H1 (cell line): ENCODE measurements at regions not wholly inside any gene's neighbourhood (a gene's known extent, or its start where the extent isn't known, plus 50 kb on each side); places are given as distances from the start of the nearest gene placed in this dataset.

ENCODE experiments used
- CTCF ChIP-seq, 3 experiments: IDR thresholded peaks; 1 replicate in 2 of 3; 2 replicates in 1 of 3; pipeline versions ENCODE4 v1.5.1 to v1.6.1; 2011; ENCODE audit warnings: low read length in 3 of 3, mild to moderate bottlenecking in 3 of 3, inconsistent platforms in 2 of 3, low read depth in 1 of 3, moderate library complexity in 1 of 3; ENCODE audit not compliant: insufficient read depth in 1 of 3; ENCODE audit errors: control extremely low read depth in 1 of 3
- GABPA ChIP-seq: IDR thresholded peaks from 2 replicates; pipeline ENCODE4 v1.6.1; 2011; ENCODE audit warnings: mild to moderate bottlenecking, low read length, moderate library complexity, borderline replicate concordance; ENCODE audit not compliant: insufficient read depth
- GTF2F1 ChIP-seq: IDR thresholded peaks from 2 replicates; pipeline ENCODE4 v1.6.1; 2012; ENCODE audit warnings: low read depth, low read length, improper control_type of control experiment, borderline replicate concordance
- HDAC2 ChIP-seq, 2 experiments: fragments of 300-600 bp in 1 of 2; sonication (generic) in 1 of 2; IDR thresholded peaks; 2 replicates each; pipeline ENCODE4 v1.6.1; 2011 to 2012; ENCODE audit warnings: low read depth in 2 of 2, low read length in 2 of 2, mild to moderate bottlenecking in 2 of 2, moderate library complexity in 2 of 2, borderline replicate concordance in 1 of 2, inconsistent platforms in 1 of 2
- MAX ChIP-seq: IDR thresholded peaks from 2 replicates; pipeline ENCODE4 v1.6.1; 2012; ENCODE audit warnings: inconsistent platforms
- NRF1 ChIP-seq: IDR thresholded peaks from 2 replicates; pipeline ENCODE4 v1.6.1; 2011; ENCODE audit warnings: mild to moderate bottlenecking, low read depth, low read length, improper control_type of control experiment
- PHF8 ChIP-seq: fragments of 200-600 bp; sonication (generic); conservative IDR thresholded peaks from 2 replicates; pipeline ENCODE4 v1.7.1; 2012; ENCODE audit warnings: low read depth, mild to moderate bottlenecking, inconsistent platforms, low read length, moderate library complexity
- POLR2A ChIP-seq, 2 experiments: IDR thresholded peaks; 1 replicate in 1 of 2; 2 replicates in 1 of 2; pipeline ENCODE4 v1.6.1; 2011; ENCODE audit warnings: low read depth in 2 of 2, low read length in 2 of 2, mild to moderate bottlenecking in 2 of 2; ENCODE audit errors: control extremely low read depth in 1 of 2
- POLR2AphosphoS5 ChIP-seq: IDR thresholded peaks from 2 replicates; pipeline ENCODE4 v1.6.1; 2011; ENCODE audit warnings: low read depth, low read length
- POU5F1 ChIP-seq: IDR thresholded peaks from 2 replicates; pipeline ENCODE4 v1.6.1; 2011; ENCODE audit warnings: low read depth, mild to moderate bottlenecking, low read length, moderate library complexity
- SP4 ChIP-seq: IDR thresholded peaks from 2 replicates; pipeline ENCODE4 v1.6.1; 2012; ENCODE audit warnings: low read length, inconsistent platforms
- SRF ChIP-seq: IDR thresholded peaks from 2 replicates; pipeline ENCODE4 v1.6.1; 2011; ENCODE audit warnings: mild to moderate bottlenecking, low read depth, low read length, moderate library complexity
- TAF1 ChIP-seq: IDR thresholded peaks from 2 replicates; pipeline ENCODE4 v1.6.1; 2011; ENCODE audit warnings: mild to moderate bottlenecking, low read depth, low read length
- TBP ChIP-seq: IDR thresholded peaks from 2 replicates; pipeline ENCODE4 v1.6.1; 2011; ENCODE audit warnings: low read depth, low read length, improper control_type of control experiment

- no peak for TF ChIP-seq CTCF (IDR thresholded peaks at IDR 0.05; ENCODE audit: control extremely low read depth in 1 of 3, insufficient read depth in 1 of 3, low read depth in 1 of 3, low read length in 3 of 3)
- no peak for TF ChIP-seq PHF8
- no peak for TF ChIP-seq TBP
- no peak for TF ChIP-seq TAF1
- no peak for TF ChIP-seq POLR2A (IDR thresholded peaks at IDR 0.05; ENCODE audit: control extremely low read depth in 1 of 2, low read depth in 2 of 2, low read length in 2 of 2)
- TF ChIP-seq GABPA, result no peak
- TF ChIP-seq SRF, result no peak
- TF ChIP-seq MAX, result no peak
- TF ChIP-seq POLR2AphosphoS5, result no peak
- TF ChIP-seq HDAC2 (IDR thresholded peaks at IDR 0.05; ENCODE audit: borderline replicate concordance in 1 of 2, low read depth in 2 of 2, low read length in 2 of 2), result no peak
- TF ChIP-seq POU5F1, result no peak
- TF ChIP-seq NRF1, result no peak
- no peak for TF ChIP-seq GTF2F1
- no peak for TF ChIP-seq SP4
Measured at GRCh38 chr12:81888106-81888740, 129.1 kb upstream of the PPFIA2 start.
